Spleen (tissue), 11 donors: ENCODE measurements at regions not wholly inside any gene's neighbourhood (a gene's known extent, or its start where the extent isn't known, plus 50 kb on each side); places are given as distances from the start of the nearest gene placed in this dataset.

Experiments
- DNase-seq: peaks from one replicate; pipeline ENCODE4 v3.0.0-alpha.2; 2020
- H3K27ac ChIP-seq, 8 donors: fragments of 200-600 bp; sonication (generic) in 7 of 8; 1 replicate in 4 of 8; 2 replicates in 4 of 8; pipeline versions ENCODE4 v1.5.0 to v1.8.0; 2016 to 2021; ENCODE audit warnings: inconsistent platforms in 4 of 8, mild to moderate bottlenecking in 4 of 8, moderate library complexity in 1 of 8
- H3K27me3 ChIP-seq, 7 donors: fragments of 200-600 bp; sonication (generic) in 6 of 7; replicated peaks in 1 of 7; 1 replicate in 4 of 7; 2 replicates in 3 of 7; pipeline versions ENCODE4 v1.5.0 to v1.8.0; 2016 to 2021; ENCODE audit warnings: inconsistent platforms in 3 of 7, mild to moderate bottlenecking in 1 of 7
- H3K36me3 ChIP-seq, 6 donors: fragments of 200-600 bp; sonication (generic) in 5 of 6; 1 replicate in 4 of 6; 2 replicates in 2 of 6; pipeline versions ENCODE4 v1.5.0 to v1.8.0; 2016 to 2021; ENCODE audit warnings: inconsistent platforms in 2 of 6
- H3K4me1 ChIP-seq, 6 donors: fragments of 200-600 bp; sonication (generic) in 5 of 6; 1 replicate in 3 of 6; 2 replicates in 3 of 6; pipeline versions ENCODE4 v1.5.0 to v1.8.0; 2016 to 2021; ENCODE audit warnings: inconsistent platforms in 3 of 6
- H3K4me3 ChIP-seq, 8 donors: fragments of 200-600 bp; sonication (generic) in 7 of 8; 1 replicate in 4 of 8; 2 replicates in 4 of 8; pipeline versions ENCODE4 v1.5.0 to v1.8.0; 2016 to 2021; ENCODE audit warnings: inconsistent platforms in 4 of 8, mild to moderate bottlenecking in 4 of 8, moderate library complexity in 2 of 8
- H3K9me3 ChIP-seq, 8 donors: fragments of 200-600 bp; sonication (generic) in 7 of 8; 1 replicate in 4 of 8; 2 replicates in 4 of 8; pipeline versions ENCODE4 v1.5.0 to v1.8.0; 2016 to 2021; ENCODE audit warnings: inconsistent platforms in 4 of 8
- POLR2A ChIP-seq, 3 donors: fragments of 450-650 bp; IDR thresholded peaks; one replicate each; pipeline ENCODE4 v1.5.1; 2017; ENCODE audit warnings: antibody characterized with exemption in 3 of 3, mild to moderate bottlenecking in 1 of 3
- POLR2AphosphoS5 ChIP-seq, 3 donors: sonication (generic); formaldehyde crosslinking; IDR thresholded peaks; one replicate each; pipeline ENCODE4 v1.5.1; 2017; ENCODE audit warnings: antibody characterized with exemption in 3 of 3
- whole genome bisulfite sequencing, 5 donors: extraction: QIAGEN DNeasy Blood & Tissue Kit in 3 of 5; methylation state at CpG; one replicate each; pipeline versions ENCODE4 v1.1.5 to v1.1.7; 2013 to 2018; 5-methylcytosine and 5-hydroxymethylcytosine counted together
- intact Hi-C: fragments of 100-400 bp; cut with DNase I; formaldehyde crosslinking; loops from one replicate; pipeline ENCODE4 v1.15.0; 2023; ENCODE audit warnings: low total_unique reads
- TF ChIP-seq, protein P1 (sequence below), 11 experiments: fragments of 200-600 bp in 7 of 11; fragments of 450-650 bp in 4 of 11; sonication (generic) in 4 of 11; IDR thresholded peaks in 8 of 11; conservative IDR thresholded peaks in 3 of 11; 1 replicate in 7 of 11; 2 replicates in 4 of 11; pipeline versions ENCODE4 v1.4.0 to v1.8.0; 2016 to 2021; ENCODE audit warnings: antibody characterized with exemption in 11 of 11, inconsistent platforms in 4 of 11, mild to moderate bottlenecking in 1 of 11
- donor health status: healthy with polysubstance abuse.
- donor health status: DM: no; HTN: no; CAD: no; lungs with moderate emphysema.
- donor health status: DM: no; HTN: no; CAD: no.
- donor health status: Bipolar disorder and iron deficiency.
- donor health status: healthy.
- donor health status: DM: no; HTN: no; CAD: no.
- donor health status: DM: yes; HTN: yes; CAD: no.

DNA sequence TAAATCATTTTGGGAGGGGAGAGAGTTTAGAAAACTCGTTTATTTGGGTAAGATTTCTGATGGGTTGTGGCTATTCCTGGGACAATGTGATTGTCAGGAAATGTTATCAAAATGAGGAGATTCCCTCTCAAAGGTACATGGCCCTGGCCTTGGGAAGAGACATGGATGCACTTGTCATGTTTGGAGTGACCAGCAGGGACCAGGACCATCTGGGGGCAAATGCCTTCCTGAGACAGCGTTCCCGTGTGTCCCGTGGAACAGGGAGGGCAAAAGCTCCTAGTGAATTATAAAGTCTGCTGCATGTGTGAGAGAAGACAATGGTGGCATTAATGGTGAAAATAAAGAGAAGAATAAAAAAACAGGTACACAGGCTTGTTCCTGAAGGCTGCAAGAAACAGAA is 317.3 kb downstream of the ZNF536 start:
- no peak overlapping the region for H3K27ac ChIP-seq
- H3K9me3 ChIP-seq, result no peaks in the 10 kb centered on the region
- no peak overlapping the region for H3K4me3 ChIP-seq
- 45 to 64% (median 57%) methylated on average over 4 of the region's 4 CpGs for WGBS, 5 donors
- no peaks in the 10 kb centered on the region for H3K36me3 ChIP-seq
- H3K27me3 ChIP-seq, result peaks cover 0 to 87% (median 8%) of the 10 kb centered on the region in 7 donors
- DNase-seq, result no peak
- peaks cover 0 to 16% (median 2%) of the 10 kb centered on the region in 6 donors for H3K4me1 ChIP-seq
- intact Hi-C loops, result no loop called here
- no peak for TF ChIP-seq POLR2AphosphoS5 (IDR thresholded peaks at IDR 0.05)
- TF ChIP-seq POLR2A (IDR thresholded peaks at IDR 0.05), result no peak
- TF ChIP-seq, protein P1, sequence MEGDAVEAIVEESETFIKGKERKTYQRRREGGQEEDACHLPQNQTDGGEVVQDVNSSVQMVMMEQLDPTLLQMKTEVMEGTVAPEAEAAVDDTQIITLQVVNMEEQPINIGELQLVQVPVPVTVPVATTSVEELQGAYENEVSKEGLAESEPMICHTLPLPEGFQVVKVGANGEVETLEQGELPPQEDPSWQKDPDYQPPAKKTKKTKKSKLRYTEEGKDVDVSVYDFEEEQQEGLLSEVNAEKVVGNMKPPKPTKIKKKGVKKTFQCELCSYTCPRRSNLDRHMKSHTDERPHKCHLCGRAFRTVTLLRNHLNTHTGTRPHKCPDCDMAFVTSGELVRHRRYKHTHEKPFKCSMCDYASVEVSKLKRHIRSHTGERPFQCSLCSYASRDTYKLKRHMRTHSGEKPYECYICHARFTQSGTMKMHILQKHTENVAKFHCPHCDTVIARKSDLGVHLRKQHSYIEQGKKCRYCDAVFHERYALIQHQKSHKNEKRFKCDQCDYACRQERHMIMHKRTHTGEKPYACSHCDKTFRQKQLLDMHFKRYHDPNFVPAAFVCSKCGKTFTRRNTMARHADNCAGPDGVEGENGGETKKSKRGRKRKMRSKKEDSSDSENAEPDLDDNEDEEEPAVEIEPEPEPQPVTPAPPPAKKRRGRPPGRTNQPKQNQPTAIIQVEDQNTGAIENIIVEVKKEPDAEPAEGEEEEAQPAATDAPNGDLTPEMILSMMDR (IDR thresholded peaks at IDR 0.05 in 8 of 11, conservative IDR thresholded peaks at IDR 0.05 in 3 of 11), result no peak

DNA sequence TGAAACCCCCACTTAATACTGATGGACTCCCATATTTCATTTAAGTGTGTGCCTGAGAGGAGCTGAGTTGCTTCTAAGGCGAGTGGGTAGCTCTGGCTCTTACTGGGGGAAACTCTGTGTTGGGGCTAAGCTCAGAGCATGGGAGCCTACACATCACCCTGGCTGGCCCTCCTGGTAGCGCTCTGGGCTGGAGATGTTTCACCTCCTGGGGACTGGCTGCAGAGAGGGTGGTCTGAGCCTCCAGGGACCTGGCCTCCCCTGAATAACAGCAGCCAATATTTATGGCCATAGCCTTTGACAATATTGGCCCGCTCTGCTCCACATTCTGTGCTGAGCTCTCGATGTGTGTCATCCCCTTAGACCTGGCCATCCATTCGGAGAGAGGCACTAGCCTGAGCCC is 316.5 kb downstream of the ZNF536 start:
- DNase-seq, result no peak
- intact Hi-C loops, result no loop called here
- H3K36me3 ChIP-seq, result no peaks in the 10 kb centered on the region
- no peaks in the 10 kb centered on the region for H3K9me3 ChIP-seq
- no peak for TF ChIP-seq POLR2AphosphoS5 (IDR thresholded peaks at IDR 0.05)
- no peak overlapping the region for H3K27ac ChIP-seq
- WGBS, 5 donors, result 82 to 93% (median 88%) methylated on average over 5 of the region's 5 CpGs
- H3K27me3 ChIP-seq, result peaks cover 0 to 81% (median 8%) of the 10 kb centered on the region in 7 donors
- no peak overlapping the region for H3K4me3 ChIP-seq
- peaks cover 0 to 16% (median 2%) of the 10 kb centered on the region in 6 donors for H3K4me1 ChIP-seq

DNA sequence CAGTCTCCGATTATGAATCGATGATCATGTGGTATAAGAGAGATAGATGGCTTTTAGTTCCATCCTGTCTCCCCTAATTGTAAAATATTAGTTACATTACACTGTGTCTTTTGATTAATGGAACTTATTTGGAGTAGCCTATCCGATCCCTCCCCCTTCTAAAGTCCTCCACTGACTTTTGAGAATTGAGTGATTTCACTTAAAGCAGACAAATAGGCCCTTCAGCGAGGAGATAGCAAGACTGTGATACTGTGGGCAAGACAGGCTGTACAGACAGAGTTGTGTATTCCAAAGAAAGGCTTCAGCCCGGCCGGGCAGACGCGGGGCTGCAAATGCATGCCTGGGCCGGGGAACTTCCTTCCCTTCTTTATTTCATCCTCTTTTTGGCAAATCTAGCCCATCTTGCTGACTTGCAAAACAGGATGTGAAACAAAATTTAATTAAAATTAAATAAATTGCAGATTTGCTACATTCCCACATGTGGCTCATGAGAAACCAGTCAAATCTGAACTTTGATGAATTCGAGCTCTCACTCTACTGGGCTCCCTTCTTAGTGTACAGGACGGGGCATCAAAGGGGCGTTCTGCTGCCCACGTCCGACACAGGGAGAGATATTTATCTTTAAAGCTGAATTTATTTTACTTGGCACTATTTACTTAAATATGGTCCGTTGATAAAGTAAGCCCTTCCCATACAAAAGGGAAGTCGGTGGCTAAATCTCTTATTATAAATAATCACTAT is 314.8 kb downstream of the ZNF536 start:
- H3K4me3 ChIP-seq, result peak overlapping the region in 1 of 8 donors; percentile 35
- intact Hi-C loops, result no loop called here
- H3K27ac ChIP-seq, result no peak overlapping the region
- no peaks in the 10 kb centered on the region for H3K36me3 ChIP-seq
- TF ChIP-seq, protein P1 (IDR thresholded peaks at IDR 0.05 in 8 of 11, conservative IDR thresholded peaks at IDR 0.05 in 3 of 11), result no peak
- TF ChIP-seq POLR2A (IDR thresholded peaks at IDR 0.05) (no peak), POLR2AphosphoS5 (IDR thresholded peaks at IDR 0.05) (no peak)
- WGBS, 5 donors, result 21 to 35% (median 29%) methylated on average over 16 of the region's 16 CpGs
- H3K4me1 ChIP-seq, result peaks cover 0 to 13% (median 3%) of the 10 kb centered on the region in 6 donors
- H3K27me3 ChIP-seq, result peaks cover 0 to 80% (median 8%) of the 10 kb centered on the region in 7 donors
- no peaks in the 10 kb centered on the region for H3K9me3 ChIP-seq
- no peak for DNase-seq

DNA sequence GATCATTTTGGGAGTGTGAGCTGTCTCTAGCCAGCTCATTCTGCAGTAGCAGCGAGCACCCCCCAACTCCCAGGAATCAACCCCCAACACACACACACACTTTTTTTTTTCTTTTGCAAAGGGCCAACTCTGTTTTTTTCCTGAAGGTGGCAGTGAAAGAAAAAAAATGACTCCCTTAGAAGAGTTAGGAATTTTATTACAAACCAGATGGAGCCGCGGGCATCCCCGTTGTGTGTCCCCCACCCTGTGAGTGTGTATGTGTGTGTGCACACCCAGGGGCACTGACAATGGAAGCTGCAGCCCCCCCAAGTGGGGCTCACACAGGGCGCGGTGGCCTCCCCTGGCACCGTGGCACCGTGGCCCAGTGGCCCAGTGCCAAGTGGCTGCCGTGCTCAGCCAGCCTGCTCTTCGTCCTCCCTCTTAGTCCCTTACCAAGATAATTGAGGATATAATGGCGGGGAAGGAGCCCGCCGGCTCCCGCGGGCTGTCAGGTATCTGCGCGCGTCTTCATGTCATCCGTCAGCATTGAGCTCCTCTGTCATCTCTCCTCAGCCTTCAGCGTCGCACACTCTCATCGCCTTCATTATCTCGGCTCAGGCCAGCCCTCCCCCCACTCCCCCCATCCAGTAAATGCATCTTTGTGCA is 314.1 kb downstream of the ZNF536 start:
- Histone ChIP-seq H3K27me3 (peaks cover 0 to 80% (median 8%) of the 10 kb centered on the region in 7 donors), H3K9me3 (no peaks in the 10 kb centered on the region), H3K4me1 (peaks cover 0 to 13% (median 3%) of the 10 kb centered on the region in 6 donors), H3K4me3 (peak overlapping the region in 1 of 8 donors; percentile 35), H3K36me3 (no peaks in the 10 kb centered on the region), H3K27ac (no peak overlapping the region)
- no peak for DNase-seq
- TF ChIP-seq, protein P1 (IDR thresholded peaks at IDR 0.05 in 8 of 11, conservative IDR thresholded peaks at IDR 0.05 in 3 of 11), result no peak
- TF ChIP-seq POLR2A (IDR thresholded peaks at IDR 0.05), result no peak
- no peak for TF ChIP-seq POLR2AphosphoS5 (IDR thresholded peaks at IDR 0.05)
- 65 to 86% (median 76%) methylated on average over 22 to 23 of the region's 23 CpGs for WGBS, 5 donors
- intact Hi-C loops, result no loop called here
